GM12878 (cell line): ENCODE measurements at regions not wholly inside any gene's neighbourhood (a gene's known extent, or its start where the extent isn't known, plus 50 kb on each side); places are given as distances from the start of the nearest gene placed in this dataset.

Experiments
- ATAC-seq: fragments of 200-7000 bp; cut with Tn5 transposase; 3 replicates; pipeline ENCODE4 v1.9.1; 2020; ENCODE audit warnings: mild to moderate bottlenecking, moderate library complexity
- BruUV-seq: library from RNA; stranded (reverse); fragments of 400-500 nt; replicated peaks from 2 replicates; lab custom pipeline; 2021; lab: Mats Ljungman, UMichigan
- CTCF ChIA-PET: fragments of 300-600 bp; sonication (Branson Sonifier 250); formaldehyde crosslinking; extraction: SDS; loops from one replicate; lab custom pipeline; 2021; ENCODE audit warnings: inconsistent platforms; lab: Yijun Ruan, JAX
- POLR2A ChIA-PET: fragments of 350-600 bp; formaldehyde crosslinking; extraction: SDS; loops from one replicate; lab custom pipeline; 2021; ENCODE audit warnings: inconsistent platforms; lab: Charles Lee
- RAD21 ChIA-PET: fragments of 300-600 bp; sonication (Branson Sonifier 250); formaldehyde crosslinking; loops from one replicate; lab custom pipeline; 2023; ENCODE audit warnings: antibody characterized with exemption; ENCODE audit not compliant: unreplicated experiment; lab: Charles Lee
- SMC1A ChIA-PET: fragments of 300-600 bp; sonication (Branson Sonifier 250); formaldehyde crosslinking; loops from one replicate; lab custom pipeline; 2023; ENCODE audit not compliant: unreplicated experiment, uncharacterized antibody; lab: Charles Lee
- DNase-seq: peaks from one replicate; pipeline ENCODE4 v3.0.0-alpha.2; 2011; ENCODE audit warnings: low read depth, low spot score
- FAIRE-seq: peaks from 3 replicates; lab custom pipeline; 2011; peaks lifted over from hg19 to GRCh38; lab: Jason Lieb, UNC
- H2AFZ ChIP-seq: 2 replicates; pipeline ENCODE4 v1.6.0; 2011; ENCODE audit warnings: low read depth, low read length, control low read depth; ENCODE audit not compliant: control insufficient read depth
- H3K27ac ChIP-seq: 2 replicates; pipeline ENCODE4 v1.5.1; 2011; ENCODE audit warnings: control low read depth; ENCODE audit not compliant: control insufficient read depth, insufficient read depth
- H3K27me3 ChIP-seq, 2 experiments: replicated peaks in 1 of 2; 2 replicates each; pipeline versions ENCODE4 v1.6.0 to v1.6.1; 2011; ENCODE audit warnings: low read length in 1 of 2; ENCODE audit not compliant: control insufficient read depth in 2 of 2, insufficient read depth in 2 of 2
- H3K36me3 ChIP-seq, 2 experiments: 2 replicates each; pipeline ENCODE4 v1.5.1; 2011; ENCODE audit warnings: low read length in 1 of 2; ENCODE audit not compliant: control insufficient read depth in 2 of 2, insufficient read depth in 2 of 2
- H3K4me1 ChIP-seq: 2 replicates; pipeline ENCODE4 v1.6.1; 2011; ENCODE audit warnings: mild to moderate bottlenecking, low read length, moderate library complexity, mixed read lengths; ENCODE audit not compliant: control insufficient read depth, insufficient read depth
- H3K4me2 ChIP-seq: 2 replicates; pipeline ENCODE4 v1.6.0; 2011; ENCODE audit warnings: control low read depth; ENCODE audit not compliant: control insufficient read depth, insufficient read depth
- H3K4me3 ChIP-seq: fragments of 200-600 bp; sonication (generic); 2 replicates; pipeline ENCODE4 v1.5.1; 2016
- H3K79me2 ChIP-seq: 2 replicates; pipeline ENCODE4 v1.6.0; 2011; ENCODE audit warnings: low read length; ENCODE audit not compliant: control insufficient read depth, insufficient read depth
- H3K9ac ChIP-seq: 2 replicates; pipeline ENCODE4 v1.8.0; 2011; ENCODE audit warnings: low read length, control low read depth, mixed read lengths; ENCODE audit not compliant: control insufficient read depth, insufficient read depth
- H3K9me3 ChIP-seq: replicated peaks from 3 replicates; pipeline ENCODE4 v1.5.1; 2011; ENCODE audit warnings: mild to moderate bottlenecking, low read length; ENCODE audit not compliant: control insufficient read depth, insufficient read depth
- H4K20me1 ChIP-seq: 2 replicates; pipeline ENCODE4 v1.6.0; 2011; ENCODE audit not compliant: control insufficient read depth, insufficient read depth
- EGR1 ChIP-seq, 2 experiments: IDR thresholded peaks; 1 replicate in 1 of 2; 2 replicates in 1 of 2; pipeline ENCODE4 v1.6.1; 2011 to 2012; ENCODE audit warnings: low read depth in 2 of 2, low read length in 2 of 2, borderline replicate concordance in 1 of 2, mild to moderate bottlenecking in 1 of 2, moderate library complexity in 1 of 2
- EP300 ChIP-seq, 2 experiments: fragments of 150-350 bp in 1 of 2; IDR thresholded peaks; 2 replicates each; pipeline ENCODE4 v1.6.1; 2011 to 2012; ENCODE audit warnings: low read depth in 2 of 2, low read length in 2 of 2, borderline replicate concordance in 1 of 2, improper control_type of control experiment in 1 of 2, inconsistent platforms in 1 of 2; ENCODE audit not compliant: control insufficient read depth in 1 of 2
- JUNB ChIP-seq: IDR thresholded peaks from 2 replicates; pipeline ENCODE4 v1.6.1; 2016; ENCODE audit warnings: antibody characterized with exemption, mild to moderate bottlenecking
- KDM1A ChIP-seq: fragments of 200-600 bp; sonication (generic); IDR thresholded peaks from 2 replicates; pipeline ENCODE4 v1.6.1; 2016; ENCODE audit warnings: borderline replicate concordance
- KLF5 ChIP-seq: fragments of 450-650 bp; IDR thresholded peaks from 2 replicates; pipeline ENCODE4 v1.6.1; 2014; ENCODE audit warnings: mild to moderate bottlenecking; ENCODE audit not compliant: partially characterized antibody
- NFYA ChIP-seq: IDR thresholded peaks from 2 replicates; pipeline ENCODE4 v1.6.1; 2011; ENCODE audit warnings: low read depth, mild to moderate bottlenecking, low read length, improper control_type of control experiment, borderline replicate concordance
- NFYB ChIP-seq: IDR thresholded peaks from 2 replicates; pipeline ENCODE4 v1.6.1; 2011; ENCODE audit warnings: low read depth, mild to moderate bottlenecking, low read length, improper control_type of control experiment, moderate library complexity; ENCODE audit not compliant: insufficient read depth
- RBBP5 ChIP-seq: fragments of 200-600 bp; sonication (generic); conservative IDR thresholded peaks from 2 replicates; pipeline ENCODE4 v1.6.1; 2016
- SREBF2 ChIP-seq: IDR thresholded peaks from 2 replicates; pipeline ENCODE4 v1.6.1; 2012; ENCODE audit warnings: mild to moderate bottlenecking, low read length
- TCF12 ChIP-seq: IDR thresholded peaks from 2 replicates; pipeline ENCODE4 v1.6.1; 2011; ENCODE audit warnings: low read depth, mild to moderate bottlenecking, low read length
- YBX1 ChIP-seq: fragments of 450-650 bp; IDR thresholded peaks from 2 replicates; pipeline ENCODE4 v1.6.1; 2016; ENCODE audit warnings: antibody characterized with exemption
- WGBS: methylation state at CpG from one replicate; pipeline ENCODE4 v1.1.6; 2016; ENCODE audit warnings: low lambda C conversion rate; ENCODE audit not compliant: insufficient replicate concordance, insufficient coverage; ENCODE audit errors: missing lambda C conversion rate; 5-methylcytosine and 5-hydroxymethylcytosine counted together
- in situ Hi-C: fragments of 300-500 bp; cut with MboI; formaldehyde crosslinking; loops from 9 replicates; pipeline ENCODE4 v1.14.3; 2018; ENCODE audit warnings: mixed read lengths
- intact Hi-C: fragments of 100-400 bp; cut with micrococcal nuclease; formaldehyde crosslinking; loops from one replicate; pipeline ENCODE4 v1.14.2; 2022; ENCODE audit not compliant: unreplicated experiment

- ChIA-PET SMC1A (no interaction called here), CTCF (no interaction called here), POLR2A (no interaction called here), RAD21 (no interaction called here)
- 33% methylated on average over 8 of the region's 8 CpGs for WGBS
- H2AFZ ChIP-seq, result no peak overlapping the region
- H4K20me1 ChIP-seq, result no peaks in the 10 kb centered on the region
- H3K9ac ChIP-seq, result no peak overlapping the region
- no peaks in the 10 kb centered on the region for H3K27me3 ChIP-seq
- no peaks in the 10 kb centered on the region for H3K36me3 ChIP-seq
- H3K4me1 ChIP-seq, result peaks cover 3% of the 10 kb centered on the region; the same call in 1 of the 2 replicates
- no peak for FAIRE-seq
- DNase-seq, result no peak
- H3K27ac ChIP-seq, result no peak overlapping the region
- no peak for TF ChIP-seq EGR1 (IDR thresholded peaks at IDR 0.05; ENCODE audit: borderline replicate concordance in 1 of 2, low read depth in 2 of 2, low read length in 2 of 2)
- H3K9me3 ChIP-seq, result no peaks in the 10 kb centered on the region
- intact Hi-C loops (no loop called here), in situ Hi-C loops (no loop called here)
- ATAC-seq, result no peak
- no peak overlapping the region for H3K4me2 ChIP-seq
- no TSS peak for BruUV-seq
- H3K4me3 ChIP-seq, result no peak overlapping the region
- no peaks in the 10 kb centered on the region for H3K79me2 ChIP-seq
Observed at GRCh38 chr18:54712758-54713157, 115.5 kb upstream of the RAB27B start.

- intact Hi-C loops, result no loop called here
- WGBS, result 58% methylated on average over 4 of the region's 4 CpGs
- Histone ChIP-seq H3K9me3 (no peaks in the 10 kb centered on the region), H3K36me3 (no peaks in the 10 kb centered on the region), H3K27me3 (no peaks in the 10 kb centered on the region), H3K4me2 (no peak overlapping the region), H3K9ac (no peak overlapping the region), H3K27ac (no peak overlapping the region), H3K4me3 (no peak overlapping the region), H3K79me2 (no peaks in the 10 kb centered on the region), H4K20me1 (no peaks in the 10 kb centered on the region), H3K4me1 (peaks cover 9% of the 10 kb centered on the region), H2AFZ (no peak overlapping the region)
- no TSS peak for BruUV-seq
- DNase-seq, result no peak
- FAIRE-seq, result no peak
- in situ Hi-C loops, result no loop called here
- ChIA-PET SMC1A (no interaction called here), CTCF (no interaction called here), RAD21 (no interaction called here), POLR2A (no interaction called here)
- no peak for ATAC-seq
- no peak for TF ChIP-seq RBBP5
- no peak for TF ChIP-seq JUNB
- no peak for TF ChIP-seq YBX1
- TF ChIP-seq EP300 (IDR thresholded peaks at IDR 0.05; ENCODE audit: borderline replicate concordance in 1 of 2, control insufficient read depth in 1 of 2, low read depth in 2 of 2, low read length in 2 of 2), result no peak
- TF ChIP-seq KDM1A, result no peak
- TF ChIP-seq SREBF2, result no peak
- TF ChIP-seq NFYA, result no peak
- no peak for TF ChIP-seq NFYB
- no peak for TF ChIP-seq TCF12
- no peak for TF ChIP-seq KLF5
Observed at GRCh38 chr18:54713386-54713785, 114.9 kb upstream of the RAB27B start.
